IPS-NIHi11 (cell line): ENCODE measurements at regions not wholly inside any gene's neighbourhood (a gene's known extent, or its start where the extent isn't known, plus 50 kb on each side); places are given as distances from the start of the nearest gene placed in this dataset.

Experiments
- DNase-seq: peaks from one replicate; pipeline ENCODE4 v3.0.0; 2012; ENCODE audit warnings: mixed read lengths, low spot score

DNA sequence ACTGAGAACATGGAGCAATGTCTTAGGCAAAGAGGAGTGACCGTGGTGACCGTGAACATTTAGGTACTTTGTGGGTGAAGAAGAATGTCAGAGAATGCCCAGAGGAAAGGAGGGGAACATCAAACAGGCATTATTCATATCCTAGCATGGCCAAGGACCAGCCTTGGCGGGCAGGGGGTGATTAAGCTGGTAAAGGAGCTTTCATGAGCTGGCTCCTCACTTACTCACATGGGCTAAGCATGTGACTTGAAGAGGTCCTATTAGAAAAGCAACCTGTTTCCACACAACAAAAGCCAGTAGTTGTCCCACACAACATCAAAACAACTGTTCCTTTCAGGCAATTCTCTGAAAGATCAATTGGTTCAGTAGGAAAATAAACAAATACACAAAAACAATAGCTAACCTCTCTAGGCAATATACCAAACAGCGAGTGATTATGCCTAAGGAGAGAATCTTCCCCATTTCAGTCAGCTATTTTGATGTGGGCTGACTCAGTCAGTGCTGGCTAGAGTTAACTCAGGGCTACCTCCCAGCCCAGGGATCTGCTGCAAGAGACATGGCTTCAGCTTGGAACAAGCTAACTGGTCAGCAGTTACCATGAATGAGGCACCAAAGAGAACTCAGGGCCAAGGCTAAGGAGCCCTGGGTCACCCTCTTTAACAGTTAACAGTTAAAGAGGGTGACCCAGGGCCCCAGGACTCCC is 283.5 kb downstream of the ARHGAP12 start:
- no peak for DNase-seq

DNA sequence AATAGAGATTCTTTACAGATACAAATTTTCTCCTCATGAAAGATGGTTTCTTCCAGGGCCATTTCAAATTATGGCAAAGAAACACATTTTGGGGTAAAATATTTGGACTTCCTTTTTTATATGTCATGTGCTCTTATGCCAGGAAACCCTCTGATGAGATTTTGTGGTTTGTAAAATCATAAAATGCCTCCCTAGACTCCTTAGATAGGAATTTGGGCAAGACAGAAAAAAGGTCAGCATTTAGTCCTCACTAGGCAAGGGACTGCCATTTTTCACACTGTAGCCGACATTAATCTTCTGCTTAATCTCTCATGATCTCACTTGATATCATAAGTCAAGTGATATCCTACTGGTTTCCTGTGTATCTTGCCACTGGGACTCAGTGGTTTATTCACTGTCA is 286.4 kb downstream of the ARHGAP12 start:
- DNase-seq, result no peak

DNA sequence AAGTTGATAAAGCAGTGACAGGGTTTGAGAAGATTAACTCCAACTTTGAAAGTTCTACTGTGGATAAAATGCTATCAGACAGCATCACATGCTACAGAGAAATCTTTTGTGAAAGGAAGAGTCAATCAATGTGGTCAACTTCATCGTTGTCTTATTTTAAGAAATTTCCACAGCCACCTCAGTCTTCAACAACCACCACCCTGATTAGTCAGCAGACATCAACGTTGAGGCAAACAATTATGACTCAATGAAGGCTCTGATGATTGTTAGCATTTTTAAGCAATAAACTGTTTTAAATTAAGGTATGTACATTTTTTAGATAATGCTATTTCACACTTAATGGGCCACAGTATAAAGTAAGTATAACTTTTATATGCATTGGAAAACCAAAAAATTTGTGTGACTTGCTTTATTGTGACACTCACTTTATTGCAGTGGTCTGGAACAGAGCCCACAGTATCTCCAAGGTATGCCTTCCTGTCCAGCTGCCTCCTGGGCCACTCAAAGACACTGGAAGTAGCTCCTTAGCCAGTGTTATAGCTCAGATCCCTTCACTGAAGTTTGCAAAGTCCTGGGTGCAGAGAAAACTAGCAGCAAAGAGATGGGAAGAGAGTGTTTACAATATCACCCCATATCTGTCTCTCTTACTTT is 293.1 kb downstream of the ARHGAP12 start:
- no peak for DNase-seq

DNA sequence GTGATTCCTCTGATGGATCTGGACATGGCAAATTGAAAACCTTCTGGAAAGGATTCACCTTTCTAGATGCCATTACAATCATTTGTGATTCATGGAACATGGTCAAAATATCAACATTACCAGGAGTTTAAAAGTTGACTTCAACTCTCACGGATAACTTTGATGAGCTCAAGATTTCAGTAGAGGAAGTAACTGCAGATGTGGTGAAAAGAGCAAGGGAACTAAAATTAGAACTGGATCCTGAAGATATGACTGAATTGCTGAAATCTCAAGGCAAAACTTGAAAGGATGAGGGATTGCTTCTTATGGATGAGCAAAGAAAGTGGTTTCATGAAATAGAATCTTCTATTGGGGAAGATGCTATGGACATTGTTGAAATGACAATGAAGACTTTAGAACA is 293.6 kb downstream of the ARHGAP12 start:
- no peak for DNase-seq

DNA sequence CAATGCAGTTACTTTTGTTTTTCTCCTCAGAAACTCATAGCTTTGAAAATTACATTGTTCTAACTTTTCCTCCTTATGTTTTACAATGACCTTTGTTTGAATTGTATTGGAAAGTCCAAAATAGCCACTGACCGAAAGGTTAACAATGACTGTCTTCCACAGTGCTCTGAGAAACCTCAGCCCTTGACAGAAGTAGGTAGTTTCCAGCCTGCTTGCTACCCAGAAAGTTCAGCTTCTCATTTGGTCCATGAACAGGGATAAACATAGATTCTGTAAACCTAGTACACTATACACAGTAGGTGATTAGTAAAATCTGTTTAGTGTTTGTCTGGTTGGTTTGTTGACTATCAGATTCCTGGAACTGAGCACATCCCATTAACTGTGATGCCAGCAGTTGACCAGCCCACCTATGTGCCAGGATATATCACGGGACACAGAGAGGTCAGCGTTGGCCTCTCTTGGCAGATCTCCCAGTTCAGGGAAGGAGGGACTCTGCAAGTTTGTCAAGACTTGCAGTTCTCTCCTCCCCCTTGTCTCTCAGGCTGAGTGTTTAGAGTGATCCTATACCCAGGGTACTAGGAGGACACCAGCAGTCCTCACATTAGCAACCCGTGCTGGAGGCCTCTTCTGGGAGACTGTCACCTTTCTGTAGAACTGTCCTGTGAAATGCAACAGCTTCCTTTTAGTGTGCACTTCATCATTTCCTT is 297.6 kb downstream of the ARHGAP12 start:
- DNase-seq, result no peak

DNA sequence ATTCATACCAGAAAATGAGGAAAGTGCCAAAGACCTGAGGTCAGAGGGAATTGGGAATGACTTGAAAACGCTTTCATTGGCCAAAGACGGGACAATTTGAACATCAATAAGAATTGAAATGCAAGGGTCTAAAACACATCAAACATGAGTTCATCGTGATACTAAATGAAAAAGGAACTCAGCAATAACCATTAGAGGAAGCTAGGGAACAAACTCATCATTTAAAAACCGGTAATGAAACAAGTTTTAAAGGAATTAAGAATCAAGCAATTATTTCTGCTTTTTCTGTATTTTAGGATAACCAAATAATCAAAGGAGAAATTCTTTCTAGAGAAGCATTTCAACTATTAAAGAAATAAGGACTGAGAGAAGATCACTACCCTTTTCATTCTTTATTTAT is 303.1 kb downstream of the ARHGAP12 start:
- DNase-seq, result no peak

DNA sequence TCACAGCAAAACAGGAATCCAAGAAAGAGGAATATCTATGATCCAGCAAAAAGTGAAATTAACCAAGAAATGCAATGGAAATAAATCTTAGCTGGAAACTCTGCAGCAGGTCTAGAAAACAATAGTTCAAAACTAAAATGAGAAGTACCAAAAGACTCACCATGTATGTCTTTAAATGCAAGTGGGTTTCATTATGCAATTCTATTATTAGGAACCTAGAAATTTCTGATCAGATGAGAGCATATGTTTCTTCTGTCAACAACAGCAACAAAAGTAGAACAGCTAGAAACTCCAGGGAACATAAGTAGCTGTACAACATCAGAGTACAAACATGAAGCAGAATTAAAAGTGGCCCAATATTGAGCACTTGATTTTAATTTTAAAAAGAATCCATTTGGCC is 304.0 kb downstream of the ARHGAP12 start:
- no peak for DNase-seq

DNA sequence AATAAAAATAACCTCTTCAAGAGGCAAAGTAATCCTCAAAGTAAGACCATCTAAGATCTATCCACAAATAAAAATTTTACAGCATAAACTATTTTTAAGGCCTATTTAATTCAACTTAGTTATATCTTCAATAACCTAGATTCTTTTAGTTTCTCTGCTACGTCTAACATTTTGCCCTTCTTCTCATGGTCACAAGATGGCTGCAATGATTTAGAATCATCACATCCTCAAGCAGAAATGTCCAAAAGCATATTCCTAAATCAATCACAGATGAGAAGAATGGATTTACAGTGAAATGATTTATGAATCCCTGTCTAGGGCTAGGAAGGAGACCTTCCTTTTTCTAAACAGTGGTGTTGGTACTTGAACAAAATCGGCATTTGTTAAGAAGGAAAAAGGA is 304.7 kb downstream of the ARHGAP12 start:
- DNase-seq, result no peak

DNA sequence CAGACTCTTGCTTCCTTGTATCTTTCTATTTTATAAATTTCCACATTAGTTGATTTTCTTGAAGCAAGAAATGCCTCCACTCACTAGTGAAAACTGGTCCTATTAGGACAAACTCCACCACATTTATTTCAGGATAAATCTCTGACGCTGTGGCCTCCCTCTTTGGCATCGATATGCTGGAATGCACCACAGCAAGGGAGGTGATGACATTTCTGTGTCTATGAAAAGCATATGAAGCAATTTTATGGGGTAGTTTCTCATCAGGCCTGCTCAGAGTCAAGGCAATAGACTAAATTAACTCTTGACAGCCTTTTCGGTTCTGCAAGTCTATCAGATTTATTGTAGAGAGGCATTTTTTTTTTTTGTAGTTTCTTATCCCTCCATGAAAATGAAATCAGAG is 304.4 kb downstream of the ZEB1 start:
- DNase-seq, result no peak

DNA sequence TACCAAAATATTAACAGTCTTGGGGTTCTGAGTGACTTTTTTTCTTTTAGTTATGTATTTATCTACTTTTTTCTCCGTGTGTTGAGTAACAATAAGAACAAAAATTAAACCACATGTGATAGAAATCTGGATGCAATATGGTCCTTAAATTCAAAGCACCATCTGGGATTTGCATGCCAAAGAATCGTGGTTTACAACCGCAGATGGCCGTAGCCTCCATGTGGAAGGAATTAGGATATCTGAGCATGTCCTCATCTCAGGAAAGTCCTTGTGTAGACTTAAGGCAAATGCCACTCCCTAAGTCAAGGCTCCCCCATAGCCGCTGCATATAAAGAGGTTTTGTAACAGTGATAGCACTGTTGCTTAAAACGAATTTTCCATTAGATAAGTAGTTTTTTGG is 304.0 kb downstream of the ZEB1 start:
- DNase-seq, result no peak

DNA sequence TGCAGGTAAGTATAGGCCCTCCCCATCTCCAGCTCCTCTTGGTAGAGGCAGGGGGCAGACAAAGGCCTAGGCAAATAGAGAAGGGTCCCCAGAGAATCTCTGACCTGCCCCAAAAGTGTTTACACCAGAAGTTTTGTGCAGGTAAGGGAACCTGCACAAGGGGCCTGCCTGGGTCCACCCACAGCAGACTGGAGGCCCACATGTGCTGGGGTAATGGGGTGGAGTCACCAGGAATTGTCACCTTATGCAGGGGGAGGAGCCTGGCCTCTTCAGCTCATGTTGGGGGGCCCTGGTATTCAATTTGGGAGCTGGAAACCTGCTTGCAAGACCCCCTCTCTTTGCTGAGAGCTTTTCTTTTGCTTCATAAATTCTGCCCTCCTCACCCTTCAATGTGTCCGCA is 302.7 kb downstream of the ZEB1 start:
- no peak for DNase-seq

DNA sequence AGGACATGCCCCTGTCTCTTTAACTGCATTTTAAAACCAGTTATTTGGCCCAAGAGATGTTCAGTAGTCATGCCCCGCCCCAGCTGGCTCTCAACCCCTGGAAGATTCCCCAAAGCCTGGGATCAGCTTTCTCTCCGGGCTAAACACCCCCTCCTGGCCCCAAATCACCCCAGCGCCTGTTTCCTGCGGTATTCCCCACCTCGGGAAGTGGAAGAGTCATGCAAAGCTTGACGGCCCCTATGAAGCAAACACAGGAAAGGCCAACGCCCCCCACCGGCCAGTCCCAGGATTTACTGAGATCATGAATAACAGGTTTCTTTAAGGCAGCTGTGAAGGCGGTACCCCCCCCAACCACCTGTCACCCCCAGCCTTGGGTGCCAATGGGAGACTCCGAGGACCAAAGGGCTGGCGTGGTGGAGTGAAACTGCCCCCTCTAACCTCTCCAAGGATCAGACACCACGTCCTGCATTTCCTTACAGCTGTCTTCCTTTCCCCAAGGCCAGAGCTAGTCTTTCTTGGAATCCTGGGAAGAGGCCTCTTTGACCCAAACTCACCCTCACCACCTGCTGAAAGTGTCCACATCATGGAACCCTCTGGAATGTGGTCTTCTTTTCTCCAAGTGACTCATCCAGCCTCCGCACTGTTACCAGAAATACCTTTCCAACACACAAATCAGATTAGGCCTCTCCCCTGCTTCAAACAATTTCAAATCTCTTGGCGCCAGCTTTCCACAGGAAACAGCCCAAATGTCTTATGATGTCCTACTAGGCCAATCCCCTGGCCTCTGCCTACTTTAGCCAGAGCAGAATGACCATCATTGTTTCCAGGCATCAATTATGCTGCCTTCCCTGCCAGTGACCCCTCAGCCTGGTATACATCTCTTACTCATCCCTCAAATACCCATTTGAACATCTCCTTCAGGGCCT is 301.5 kb downstream of the ZEB1 start:
- peak; percentile 79 for DNase-seq

DNA sequence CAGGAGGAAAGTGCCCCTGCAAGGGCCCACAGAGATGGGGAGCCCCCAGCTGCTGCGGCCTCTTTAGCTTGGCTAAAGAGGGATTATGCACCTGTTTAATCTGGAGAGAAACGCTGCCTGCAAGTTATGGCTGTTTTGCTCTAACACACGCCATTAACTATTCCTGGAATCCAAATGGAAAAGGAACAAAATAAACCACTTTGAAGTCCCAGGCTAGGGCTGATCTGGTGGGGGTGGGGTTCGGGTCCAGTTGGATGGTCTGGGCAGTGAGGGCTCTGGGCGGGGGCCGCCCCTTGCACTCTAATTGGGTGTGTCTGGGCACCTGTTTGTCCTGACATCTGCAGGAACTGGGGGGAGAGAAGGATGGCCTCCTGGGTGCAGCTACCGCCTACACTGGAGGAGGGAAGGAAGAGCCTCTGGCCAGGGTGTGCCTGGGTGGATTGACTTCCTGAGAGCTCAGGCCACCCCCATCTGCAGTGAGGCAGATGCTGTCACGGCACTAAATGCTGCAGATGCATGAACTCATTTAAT is 300.6 kb downstream of the ZEB1 start:
- DNase-seq, result no peak

DNA sequence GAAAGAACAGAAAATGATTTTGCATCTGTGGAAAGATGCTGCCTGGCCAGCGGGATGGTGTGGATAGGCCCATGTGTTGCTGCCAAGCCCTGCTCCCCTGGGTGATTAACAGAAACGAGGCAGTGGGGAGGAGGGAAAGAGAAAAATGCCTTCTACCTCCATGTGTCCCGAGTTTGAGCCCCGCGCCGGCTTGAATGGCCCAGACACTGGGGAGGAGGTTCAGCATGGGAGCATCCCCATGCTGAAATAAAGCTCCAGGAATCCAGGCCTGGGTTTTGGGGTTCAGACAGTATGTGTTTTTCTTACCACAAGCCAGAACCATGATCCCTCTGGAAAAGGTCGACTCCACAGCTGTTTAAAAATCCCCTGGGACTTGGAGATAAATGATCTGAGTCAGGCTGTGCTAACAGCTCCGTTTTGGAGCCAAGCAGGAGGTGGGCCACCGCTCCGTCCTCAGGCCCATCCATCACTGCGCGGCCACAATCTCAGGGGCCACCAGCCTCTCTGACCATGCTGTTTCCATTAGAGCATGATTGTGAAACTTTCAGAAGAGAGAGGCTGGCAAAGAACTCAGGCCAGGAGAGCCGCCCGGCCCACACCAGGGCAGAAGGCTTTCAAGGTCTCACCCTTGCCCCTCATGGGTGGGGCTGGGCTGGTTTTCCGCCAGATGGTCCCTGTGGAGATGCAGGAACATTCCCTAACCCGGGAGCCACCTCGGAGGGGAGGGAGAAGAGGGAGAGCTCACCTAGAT is 299.7 kb downstream of the ZEB1 start:
- DNase-seq, result no peak

DNA sequence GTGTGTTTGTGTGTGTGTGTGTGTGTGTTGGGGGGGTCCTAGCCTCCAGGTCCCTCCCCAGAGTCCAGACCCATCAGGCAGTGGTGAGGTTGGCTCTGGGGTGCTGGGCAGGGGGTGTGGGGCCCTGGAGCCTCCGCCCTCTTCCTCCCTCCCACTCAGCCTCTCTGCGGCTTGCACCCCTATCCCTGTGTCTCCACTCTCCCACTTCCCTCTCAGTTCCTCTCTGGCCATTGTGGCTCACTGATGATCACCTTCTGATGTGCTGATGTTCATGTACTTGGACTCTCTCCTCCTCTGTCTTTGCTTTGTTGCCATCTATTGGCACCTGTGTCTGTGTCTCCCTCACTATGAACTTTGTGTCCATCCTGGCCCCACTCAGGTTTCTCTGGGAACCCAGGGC is 298.7 kb downstream of the ZEB1 start:
- no peak for DNase-seq

DNA sequence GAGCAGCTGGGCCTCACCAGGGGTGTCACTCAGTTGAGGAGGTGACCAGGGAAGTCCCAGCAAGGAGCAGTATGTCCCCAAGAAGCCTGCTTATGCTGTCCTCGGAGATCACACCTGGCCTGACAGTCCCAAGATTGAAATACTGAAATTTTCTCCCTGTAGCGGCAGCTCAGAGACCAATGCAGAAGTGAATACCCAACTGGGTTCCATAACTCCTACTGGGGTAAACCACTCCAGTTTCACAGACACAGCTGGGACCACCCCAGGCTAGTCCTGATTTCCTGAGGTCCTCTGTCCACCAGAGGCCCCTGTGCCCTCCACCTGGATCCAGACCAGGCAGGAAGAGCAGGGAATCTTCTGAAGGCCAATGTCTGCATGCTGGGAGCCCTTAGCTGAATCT is 298.1 kb downstream of the ZEB1 start:
- no peak for DNase-seq

DNA sequence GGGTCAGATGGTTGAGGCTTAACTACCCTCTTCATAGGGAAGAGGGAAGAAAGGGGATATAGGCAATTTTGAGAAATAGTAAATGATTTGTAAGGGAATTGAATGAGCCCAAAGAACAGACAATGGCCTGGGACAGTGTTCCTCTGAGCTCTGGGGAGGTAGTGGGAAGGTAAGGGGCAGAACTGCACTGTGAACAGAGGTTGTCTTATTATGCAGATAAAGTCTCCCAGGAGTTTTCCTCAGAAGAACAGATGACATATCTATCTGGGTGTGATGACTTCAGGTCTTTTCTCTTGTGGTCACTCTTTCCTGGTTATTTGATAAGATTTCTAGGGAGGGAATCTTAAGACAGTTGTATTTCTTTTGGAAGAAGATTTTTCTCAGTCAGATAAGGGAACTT is 296.1 kb downstream of the ZEB1 start:
- DNase-seq, result no peak

DNA sequence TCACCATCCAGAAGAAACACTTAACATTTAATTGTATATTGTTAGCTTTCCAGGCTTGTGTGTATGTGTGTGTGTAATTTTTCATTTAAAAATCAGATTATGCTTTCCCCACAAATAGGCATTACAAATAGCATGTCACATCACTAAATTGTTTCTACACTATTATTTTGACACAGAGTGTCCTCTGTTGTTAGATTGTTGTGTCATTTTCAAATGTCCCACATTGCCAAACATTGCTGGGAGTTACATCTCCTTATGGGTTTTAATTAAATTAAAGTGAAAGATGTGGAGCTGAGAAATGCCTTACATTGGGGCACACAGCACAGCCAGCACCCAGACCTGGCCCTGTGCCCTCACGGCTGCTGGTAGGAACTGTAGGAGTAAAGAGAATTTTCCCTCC is 295.6 kb downstream of the ZEB1 start:
- no peak for DNase-seq

DNA sequence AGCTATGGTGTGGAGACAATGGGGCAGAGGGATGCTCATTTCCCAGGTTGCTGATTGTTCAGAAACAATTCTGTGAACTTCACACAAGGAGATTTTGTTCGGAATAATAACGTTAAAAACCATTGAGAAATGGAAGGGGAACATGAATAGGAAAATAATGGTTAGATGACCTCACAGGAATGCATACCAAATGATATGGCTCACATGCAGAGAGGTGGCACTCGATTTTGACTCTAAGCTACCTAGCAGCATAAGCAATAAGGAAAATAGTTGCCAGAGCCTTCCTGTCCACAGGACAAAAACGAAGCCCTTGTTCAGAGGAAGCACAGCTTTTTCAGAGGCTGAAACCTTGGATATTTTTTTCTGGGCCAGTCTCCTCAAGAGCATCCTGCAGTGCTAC is 293.1 kb downstream of the ZEB1 start:
- DNase-seq, result no peak

DNA sequence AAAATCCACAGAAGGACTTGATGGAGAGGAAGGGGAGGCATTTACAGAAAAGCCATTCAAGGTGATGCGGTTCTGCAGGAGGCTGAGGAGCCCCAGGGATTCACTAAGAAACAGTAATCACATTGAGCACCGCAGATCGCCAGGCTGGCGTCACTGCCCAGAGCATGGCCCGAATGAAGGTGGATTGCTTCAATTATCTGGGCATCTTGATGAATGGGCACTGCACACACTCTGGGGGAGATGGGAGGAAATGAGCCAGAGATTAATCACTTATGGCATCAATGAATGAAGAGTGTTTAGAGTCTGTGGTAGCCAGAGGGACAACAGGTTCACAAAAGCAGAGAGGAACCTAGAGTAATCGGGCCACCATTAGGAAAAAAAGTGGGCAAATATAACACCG is 292.1 kb downstream of the ZEB1 start:
- DNase-seq, result no peak

DNA sequence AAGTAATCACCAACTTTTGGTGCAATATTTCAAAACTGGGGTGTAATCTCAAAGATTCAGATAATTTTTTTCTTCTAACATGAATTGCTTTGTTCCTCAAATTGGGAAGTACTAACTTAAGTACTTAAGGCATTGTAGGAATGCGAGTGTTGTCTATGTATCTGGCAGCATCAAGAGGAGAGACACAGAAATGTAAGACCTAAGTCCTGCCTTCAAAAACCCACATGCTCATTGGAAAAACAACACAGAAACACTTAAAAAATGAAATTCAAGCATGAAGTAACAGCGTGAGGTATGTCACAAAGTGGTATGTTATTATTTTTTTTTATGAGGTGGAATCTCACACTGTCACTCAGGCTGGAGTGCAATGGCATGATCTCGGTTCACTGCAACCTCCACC is 288.5 kb downstream of the ZEB1 start:
- no peak for DNase-seq
